Activated CD4-positive, CD25-positive, alpha-beta regulatory T cell treated with anti-CD3 and anti-CD28 coated beads, Interleukin-2, amount 50 U/mL, for 16 hours (primary cell): ENCODE measurements at regions not wholly inside any gene's neighbourhood (a gene's known extent, or its start where the extent isn't known, plus 50 kb on each side); places are given as distances from the start of the nearest gene placed in this dataset.
"Not testable (repeated sequence)": the region's sequence is repeated elsewhere in the genome, so short reads cannot be mapped to it uniquely, and the experiment has no call there.

Experiments
- DNase-seq: peaks from one replicate; pipeline ENCODE4 v3.0.0-alpha.2; 2020; ENCODE audit warnings: low read depth, low spot score

DNA sequence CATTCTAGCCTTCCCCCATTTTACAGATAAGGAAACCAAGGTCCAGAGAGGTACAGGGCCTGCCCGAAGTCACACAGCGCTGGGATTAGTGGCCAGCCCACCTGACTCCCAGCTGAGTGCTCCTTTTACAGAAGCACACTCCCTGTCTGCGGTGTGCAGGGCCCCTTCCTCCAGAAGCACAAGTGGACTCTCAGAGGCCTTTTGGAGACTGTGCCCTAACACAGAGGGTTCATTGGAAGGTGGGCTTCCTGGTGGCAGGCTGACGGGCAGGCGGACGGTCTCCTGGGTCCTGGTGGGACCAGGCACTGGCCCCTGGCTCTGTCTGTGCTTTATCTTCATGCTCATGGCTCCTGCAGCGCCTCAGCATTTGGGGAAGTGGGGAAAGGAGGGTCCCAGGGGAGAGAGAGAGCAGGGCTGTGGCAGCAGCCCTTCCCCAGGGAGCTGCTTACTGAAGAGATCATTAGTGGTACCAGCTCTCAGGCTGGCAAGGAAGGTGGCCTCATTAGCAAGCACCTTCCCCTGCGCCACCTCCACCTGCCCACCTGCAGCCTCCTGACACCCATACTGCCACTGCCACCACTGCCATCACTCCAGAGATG lies 83.1 kb upstream of the GOLGA6L4 start:
- DNase-seq = not testable (repeated sequence)

DNA sequence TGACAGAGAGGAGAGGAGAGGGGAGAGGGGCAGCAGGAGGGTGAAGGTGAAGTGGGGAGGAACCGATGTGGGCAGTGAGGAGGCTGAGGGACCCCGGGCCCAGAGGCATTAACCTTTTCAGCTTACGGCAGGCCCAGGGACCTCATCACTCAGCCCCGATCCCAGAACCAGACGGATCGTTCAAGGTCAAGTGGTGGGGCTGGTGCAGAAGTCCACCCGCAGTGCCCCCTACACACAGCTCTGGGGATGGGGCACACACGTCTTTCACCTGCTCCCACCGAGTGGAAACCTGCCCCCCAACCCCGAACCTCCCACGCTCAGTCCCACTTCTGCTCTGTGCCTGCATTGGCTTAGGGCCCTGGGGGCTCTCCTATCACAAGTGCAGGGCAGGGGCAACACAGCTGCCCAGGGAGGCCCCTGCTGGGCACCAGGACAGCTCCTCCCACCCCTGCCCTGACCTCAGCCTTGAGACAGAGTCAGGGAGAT lies 81.9 kb upstream of the GOLGA6L4 start:
- not testable (repeated sequence) for DNase-seq

DNA sequence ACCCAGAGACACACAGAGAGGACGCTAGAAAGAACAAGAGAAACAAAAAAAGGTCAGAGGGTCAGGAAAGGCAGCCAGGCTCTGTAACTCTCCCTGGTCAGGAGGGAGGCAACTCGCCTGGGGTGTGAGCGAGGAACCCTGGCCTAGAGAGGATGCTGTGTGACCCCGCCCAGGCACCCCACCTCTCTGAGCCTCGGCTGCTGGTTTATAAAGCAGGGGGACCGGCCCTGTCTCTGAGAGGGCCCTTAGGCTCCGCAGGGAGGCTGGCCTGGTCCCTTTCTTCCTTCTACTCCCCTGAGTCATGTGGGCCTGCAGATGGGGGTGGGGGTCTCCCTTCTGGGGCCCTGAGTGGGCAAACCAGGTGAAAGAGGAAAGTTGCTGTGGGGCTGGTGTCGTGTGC lies 81.3 kb upstream of the GOLGA6L4 start:
- not testable (repeated sequence) for DNase-seq

DNA sequence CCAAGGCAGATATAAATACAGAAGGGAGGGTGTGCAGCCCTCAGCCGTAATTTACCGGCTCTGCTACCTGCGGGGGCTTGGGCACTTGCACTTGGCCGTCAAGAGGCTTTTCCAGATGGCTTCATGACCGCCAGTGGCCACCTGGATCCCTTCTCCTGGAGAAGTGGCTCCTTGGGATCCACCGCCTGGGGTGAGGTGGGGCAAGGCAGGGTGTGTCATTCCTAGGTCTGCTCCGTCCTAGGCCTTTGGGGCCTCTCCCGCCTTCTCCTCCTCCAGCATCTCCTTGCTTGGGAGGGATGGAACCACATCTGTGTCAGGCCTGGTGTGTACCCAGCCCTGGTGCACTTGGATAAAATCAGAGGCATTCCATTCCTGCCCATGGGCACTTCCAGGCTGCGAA lies 80.8 kb upstream of the GOLGA6L4 start:
- DNase-seq = not testable (repeated sequence)

DNA sequence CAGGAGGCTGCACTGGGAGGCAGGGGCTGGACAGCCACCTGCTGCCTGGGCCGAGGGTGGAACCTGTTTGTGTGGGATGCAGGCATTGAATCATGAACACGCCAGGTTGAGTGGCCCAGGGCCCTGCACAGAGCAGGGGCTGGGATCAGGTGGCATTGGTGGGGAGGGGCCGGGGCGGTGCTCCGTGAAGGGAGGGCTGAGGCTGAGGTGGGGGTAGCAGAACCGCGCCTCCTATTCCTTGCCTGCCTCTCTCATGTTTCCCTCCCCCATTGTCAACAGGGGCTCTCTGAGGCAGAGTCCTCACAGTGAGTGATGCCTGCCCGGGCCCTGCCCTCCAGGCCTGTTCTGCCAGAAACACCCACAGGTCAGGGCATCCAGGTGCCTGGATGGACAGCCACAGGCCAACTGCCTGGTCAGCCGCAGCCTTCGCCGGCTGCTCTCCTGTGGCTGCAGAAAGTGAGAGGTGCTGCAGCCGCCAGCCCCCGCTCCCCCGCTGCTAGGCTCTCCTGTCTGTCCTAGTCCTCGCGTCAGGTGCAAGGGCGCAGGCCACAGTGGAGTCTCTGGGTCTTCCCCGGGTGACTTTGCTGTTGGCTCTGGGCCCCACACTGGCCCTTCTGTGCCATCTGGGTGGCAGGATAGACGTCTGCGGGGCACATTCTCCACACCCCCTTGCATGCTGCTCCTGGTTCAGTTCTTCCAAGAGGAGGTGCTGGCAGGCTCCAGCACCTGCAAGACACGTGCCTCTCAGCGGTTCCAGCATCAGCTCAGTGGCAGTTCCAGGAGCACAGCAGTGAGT lies 79.6 kb upstream of the GOLGA6L4 start:
- DNase-seq = not testable (repeated sequence)

DNA sequence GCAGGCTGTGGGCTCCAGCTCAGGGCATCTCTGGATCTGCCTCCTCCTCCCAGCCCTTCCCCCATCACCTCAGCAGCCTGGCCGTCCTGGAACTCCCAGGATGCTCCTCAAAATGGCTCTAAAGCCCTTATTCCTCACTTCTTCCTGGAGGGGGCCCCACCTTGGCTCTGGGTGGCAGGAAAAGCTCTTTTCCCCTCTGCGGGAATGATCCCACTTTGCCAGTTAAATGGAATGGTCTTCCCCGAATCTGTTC lies 79.1 kb upstream of the GOLGA6L4 start:
- not testable (repeated sequence) for DNase-seq

DNA sequence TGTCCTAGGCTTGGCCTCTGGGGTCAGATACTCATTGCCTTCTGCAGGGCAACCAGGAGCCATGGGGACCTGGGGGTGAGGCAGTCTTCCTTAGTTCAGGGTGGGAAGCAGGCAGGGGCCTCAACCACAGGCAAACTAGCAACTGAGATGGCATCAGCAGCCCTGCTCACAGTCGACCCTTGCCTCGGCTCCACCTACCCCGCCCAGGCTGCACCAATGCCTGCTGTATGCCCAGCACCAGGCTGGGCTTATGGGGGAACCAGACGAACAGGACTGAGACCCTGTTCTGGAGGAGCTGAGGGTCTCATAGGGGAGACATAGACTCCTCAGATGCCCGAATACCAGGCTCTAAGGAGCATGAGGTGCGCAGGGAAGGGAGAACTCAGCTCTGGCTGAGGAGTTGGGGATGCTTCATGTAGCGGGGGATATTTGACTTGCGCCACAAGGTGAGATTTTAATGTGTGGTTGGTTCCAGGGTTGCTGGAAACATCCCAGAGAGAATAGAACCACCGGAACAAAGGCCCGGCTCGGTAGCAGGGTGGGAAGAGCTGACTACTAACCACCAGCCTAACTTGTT lies 78.4 kb upstream of the GOLGA6L4 start:
- not testable (repeated sequence) for DNase-seq

DNA sequence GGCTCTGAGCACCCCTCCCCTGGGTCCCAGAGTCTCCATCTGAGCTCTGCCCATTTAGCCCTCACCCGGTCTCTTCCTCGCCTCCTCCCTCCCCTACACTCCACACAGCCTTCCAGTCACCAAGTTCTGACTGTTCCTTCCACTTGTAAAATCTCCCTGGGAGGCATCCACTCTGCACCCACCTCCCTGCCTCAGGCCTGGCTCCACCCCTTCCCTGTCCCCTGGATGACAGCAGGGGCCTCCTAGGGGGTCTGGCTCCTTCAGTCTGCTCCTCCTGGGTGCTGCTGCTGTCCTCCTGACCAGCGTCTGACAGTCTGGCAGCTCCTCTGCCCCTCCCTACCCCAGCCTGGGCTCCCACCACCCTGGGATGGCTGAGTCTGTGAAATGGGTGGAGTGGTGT lies 77.7 kb upstream of the GOLGA6L4 start:
- not testable (repeated sequence) for DNase-seq

DNA sequence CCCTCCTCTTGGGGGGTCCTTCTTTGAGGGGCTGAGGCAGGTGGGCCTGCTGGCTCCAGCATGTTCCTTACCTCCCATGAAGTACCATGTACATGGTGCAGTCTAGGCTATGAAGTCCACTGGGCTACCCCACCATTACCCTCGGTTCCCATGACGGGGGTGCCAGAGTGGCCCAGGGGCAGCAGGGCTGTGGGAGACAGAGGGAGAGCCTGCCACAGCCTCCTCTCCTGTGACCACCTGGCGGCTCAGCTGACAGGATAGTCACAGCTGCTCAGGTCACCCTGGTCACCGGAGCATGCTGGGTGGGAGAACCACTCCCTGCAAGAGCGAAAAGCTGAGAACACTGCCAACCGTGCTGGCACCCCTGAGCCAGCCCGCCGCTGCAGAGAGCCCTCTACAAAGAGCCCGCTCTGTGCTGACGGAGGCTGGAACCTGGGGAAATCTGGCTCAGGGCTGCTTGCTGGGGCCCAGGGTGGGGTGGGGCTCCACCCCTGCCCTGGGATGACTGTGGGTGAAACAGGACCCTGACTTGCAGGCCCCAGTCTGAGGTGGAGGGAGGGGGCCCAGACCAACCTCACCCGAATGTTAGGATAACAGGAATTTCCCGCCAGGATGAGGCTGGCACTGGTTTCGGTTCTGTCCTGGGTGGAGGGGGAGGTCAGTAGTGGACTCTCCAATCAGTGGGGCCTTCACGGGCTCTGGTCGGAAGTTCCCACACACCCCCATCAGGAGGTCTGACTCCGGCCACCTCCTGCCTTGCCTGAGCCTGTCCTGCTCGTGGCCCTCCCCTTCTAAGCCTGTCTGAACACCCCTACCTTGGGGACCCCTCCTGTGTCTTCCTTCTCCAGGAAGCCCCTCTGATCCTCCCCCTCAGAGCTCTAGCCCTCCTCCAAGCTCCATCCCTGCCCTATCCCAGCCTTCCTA lies 76.0 kb upstream of the GOLGA6L4 start:
- DNase-seq = not testable (repeated sequence)

DNA sequence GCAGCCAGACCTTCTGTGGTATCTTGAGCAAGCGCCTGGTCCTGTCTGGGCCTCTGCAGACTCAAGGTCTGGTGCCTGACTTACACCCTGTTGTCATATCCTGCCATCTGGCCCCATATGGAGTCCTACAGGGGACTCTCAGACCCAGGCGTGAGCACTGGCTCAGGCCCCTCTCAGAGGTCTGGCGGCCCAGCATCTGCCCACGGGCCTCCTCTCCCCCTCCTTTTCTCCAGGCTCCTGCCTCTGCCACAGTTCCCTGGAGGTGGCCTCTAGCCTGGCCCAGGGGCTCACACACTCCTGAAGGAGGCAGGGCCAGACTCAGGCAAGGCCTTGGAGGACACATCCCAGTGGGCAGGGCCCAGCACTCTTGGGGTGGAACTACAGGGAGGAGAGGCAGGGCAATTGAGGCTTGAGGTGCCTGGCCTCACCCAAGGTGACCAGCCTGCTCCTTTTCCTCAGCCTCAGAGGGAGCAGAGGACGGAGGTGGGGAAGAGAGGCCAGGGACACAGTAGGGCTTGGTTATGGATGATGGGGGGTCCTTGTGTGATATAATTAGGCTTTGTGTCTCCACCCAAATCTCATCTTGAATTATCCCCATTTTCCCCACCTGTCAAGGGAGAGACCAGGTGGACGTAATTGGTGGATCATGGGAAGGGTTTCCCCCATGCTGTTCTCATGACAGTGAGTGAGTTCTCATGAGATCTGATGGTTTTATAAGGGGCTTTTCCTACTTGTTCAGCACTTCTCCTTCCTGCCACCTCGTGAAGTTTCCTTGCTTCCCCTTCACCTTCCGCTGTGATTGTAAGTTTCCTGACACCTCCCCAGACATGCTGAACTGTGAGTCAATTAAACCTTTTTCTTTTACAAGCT lies 70.9 kb upstream of the GOLGA6L4 start:
- not testable (repeated sequence) for DNase-seq

DNA sequence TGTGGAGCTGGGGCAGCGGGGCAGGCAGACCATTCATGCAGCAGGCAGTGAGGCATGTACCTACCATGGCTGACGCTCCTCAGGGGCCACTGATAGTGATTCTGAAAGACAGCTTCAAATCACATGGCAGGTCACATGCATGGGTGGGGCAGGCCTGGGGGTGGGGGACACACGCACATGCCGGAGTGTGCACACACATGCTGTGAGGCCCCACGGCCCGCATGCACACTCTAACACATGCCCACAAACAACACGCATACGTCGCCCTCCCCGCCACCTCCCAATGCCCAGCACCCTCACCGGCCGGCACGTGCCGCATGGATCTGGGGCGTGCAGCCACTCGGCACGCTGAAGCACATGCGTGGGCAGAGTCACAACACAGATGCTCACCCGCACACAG lies 65.5 kb upstream of the GOLGA6L4 start:
- not testable (repeated sequence) for DNase-seq

DNA sequence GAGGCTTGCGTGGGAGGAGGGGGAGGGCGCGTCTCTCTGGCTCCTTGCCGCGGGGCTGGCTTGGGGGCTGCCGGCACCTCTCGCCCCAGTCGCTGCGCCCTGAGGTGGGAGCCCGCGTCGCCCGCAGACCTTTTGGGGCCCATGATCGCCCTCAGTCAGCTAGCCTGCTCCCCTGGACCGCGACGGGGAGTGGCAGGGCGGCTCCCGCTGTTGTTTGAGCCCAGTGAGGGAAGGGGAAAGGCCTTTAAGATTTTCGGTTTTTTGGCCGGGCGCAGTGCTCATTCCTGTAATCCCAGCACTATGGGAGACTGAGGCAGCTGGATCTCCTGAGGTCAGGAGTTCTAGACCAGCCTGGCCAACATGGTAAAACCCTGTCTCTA lies 62.4 kb upstream of the GOLGA6L4 start:
- not testable (repeated sequence) for DNase-seq
